Kidney (tissue), 13 donors: ENCODE measurements at regions not wholly inside any gene's neighbourhood (a gene's known extent, or its start where the extent isn't known, plus 50 kb on each side); places are given as distances from the start of the nearest gene placed in this dataset.
"Not testable (repeated sequence)": the region's sequence is repeated elsewhere in the genome, so short reads cannot be mapped to it uniquely, and the experiment has no call there.

Source experiments
- DNase-seq, 5 donors: peaks; one replicate each; pipeline ENCODE4 v3.0.0-alpha.2; 2013 to 2020
- FAIRE-seq: peaks from 2 replicates; lab custom pipeline; 2012; peaks lifted over from hg19 to GRCh38; lab: Jason Lieb, UNC
- H3K27ac ChIP-seq, 2 donors: one replicate each; pipeline ENCODE4 v1.7.0; 2013; ENCODE audit warnings: low read depth in 2 of 2, low read length in 2 of 2, inconsistent platforms in 1 of 2
- H3K27me3 ChIP-seq: one replicate; pipeline ENCODE4 v1.7.1; 2013; ENCODE audit warnings: low read length, inconsistent platforms; ENCODE audit not compliant: control insufficient read depth, insufficient read depth
- H3K36me3 ChIP-seq, 3 donors: one replicate each; pipeline versions ENCODE4 v1.7.0 to v1.7.1; 2013; ENCODE audit warnings: low read length in 3 of 3, control low read depth in 1 of 3, inconsistent platforms in 1 of 3; ENCODE audit not compliant: insufficient read depth in 3 of 3, control insufficient read depth in 2 of 3
- H3K4me1 ChIP-seq, 3 donors: one replicate each; pipeline versions ENCODE4 v1.7.0 to v1.7.1; 2013; ENCODE audit warnings: low read length in 3 of 3, inconsistent platforms in 1 of 3, low read depth in 1 of 3; ENCODE audit not compliant: control insufficient read depth in 2 of 3, insufficient read depth in 2 of 3
- H3K4me3 ChIP-seq, 3 donors: one replicate each; pipeline versions ENCODE4 v1.7.0 to v1.8.1; 2013; ENCODE audit warnings: low read length in 3 of 3, control low read depth in 1 of 3, inconsistent platforms in 1 of 3
- H3K9ac ChIP-seq, 3 donors: one replicate each; pipeline versions ENCODE4 v1.7.0 to v1.7.1; 2013; ENCODE audit warnings: low read length in 3 of 3, control low read depth in 1 of 3, inconsistent platforms in 1 of 3
- H3K9me3 ChIP-seq, 3 donors: one replicate each; pipeline versions ENCODE4 v1.7.0 to v1.7.1; 2013; ENCODE audit warnings: low read length in 3 of 3, control low read depth in 1 of 3, inconsistent platforms in 1 of 3; ENCODE audit not compliant: control insufficient read depth in 2 of 3, insufficient read depth in 1 of 3
- intact Hi-C: fragments of 100-400 bp; cut with DNase I; formaldehyde crosslinking; loops from one replicate; pipeline ENCODE4 v1.11.1; 2022
- TF ChIP-seq, protein P1 (sequence below): IDR thresholded peaks from 3 replicates; pipeline ENCODE4 v1.5.1; 2012; ENCODE audit warnings: mild to moderate bottlenecking, moderate library complexity, borderline replicate concordance; ENCODE audit not compliant: insufficient read depth; ENCODE audit errors: extremely low read depth
- donor health status: control.
- donor health status: control.
- donor health status: control.
- donor health status: control.
- donor health status: control.
- donor health status: DM: yes; HTN: yes; CAD: no.
- donor health status: Normal renal cell carcinoma (clear cell type).

DNA sequence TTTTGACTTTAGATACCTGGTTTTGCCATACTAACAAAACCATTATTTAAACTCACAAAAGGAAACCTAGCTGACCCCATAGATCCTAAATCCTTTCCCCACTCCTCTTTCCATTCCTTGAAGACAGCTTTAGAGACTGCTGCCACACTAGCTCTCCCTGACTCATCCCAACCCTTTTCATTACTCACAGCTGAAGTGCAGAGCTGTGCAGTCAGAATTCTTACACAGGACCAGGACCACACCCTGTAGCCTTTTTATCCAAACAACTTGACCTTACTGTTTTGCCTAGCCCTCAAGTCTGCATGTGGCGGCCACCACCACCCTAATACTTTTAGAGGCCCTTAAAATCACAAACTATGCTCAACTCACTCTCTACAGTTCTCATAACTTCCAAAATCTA is 325.1 kb upstream of the KCNMB2 start:
- H3K9ac ChIP-seq, intact Hi-C loops, H3K27me3 ChIP-seq, FAIRE-seq, H3K4me3 ChIP-seq, H3K27ac ChIP-seq, H3K36me3 ChIP-seq, H3K4me1 ChIP-seq, H3K9me3 ChIP-seq, DNase-seq: not testable (repeated sequence)

DNA sequence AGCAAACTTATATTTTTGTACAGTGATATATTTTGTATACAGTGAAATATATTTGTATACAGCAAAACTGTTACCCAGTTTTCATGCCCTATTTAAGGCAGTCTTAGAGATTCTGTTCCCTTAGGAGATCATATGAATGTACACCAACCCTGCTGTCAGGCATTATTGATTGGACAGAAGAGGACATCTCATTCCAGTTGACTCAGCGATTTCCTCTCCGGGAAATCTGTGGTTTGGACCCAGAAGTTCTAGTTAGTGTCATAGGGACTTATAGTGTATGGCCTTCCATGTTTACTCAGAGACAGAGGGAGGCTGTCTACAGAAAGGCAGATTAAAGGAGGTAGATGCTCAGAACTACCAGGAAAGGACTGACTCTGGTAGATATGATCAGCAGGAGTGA is 318.8 kb upstream of the KCNMB2 start:
- no peak overlapping the region for H3K4me3 ChIP-seq
- no peaks in the 10 kb centered on the region for H3K4me1 ChIP-seq
- H3K9me3 ChIP-seq = no peaks in the 10 kb centered on the region
- no peak overlapping the region for H3K27ac ChIP-seq
- DNase-seq = no peak
- TF ChIP-seq, protein P1, sequence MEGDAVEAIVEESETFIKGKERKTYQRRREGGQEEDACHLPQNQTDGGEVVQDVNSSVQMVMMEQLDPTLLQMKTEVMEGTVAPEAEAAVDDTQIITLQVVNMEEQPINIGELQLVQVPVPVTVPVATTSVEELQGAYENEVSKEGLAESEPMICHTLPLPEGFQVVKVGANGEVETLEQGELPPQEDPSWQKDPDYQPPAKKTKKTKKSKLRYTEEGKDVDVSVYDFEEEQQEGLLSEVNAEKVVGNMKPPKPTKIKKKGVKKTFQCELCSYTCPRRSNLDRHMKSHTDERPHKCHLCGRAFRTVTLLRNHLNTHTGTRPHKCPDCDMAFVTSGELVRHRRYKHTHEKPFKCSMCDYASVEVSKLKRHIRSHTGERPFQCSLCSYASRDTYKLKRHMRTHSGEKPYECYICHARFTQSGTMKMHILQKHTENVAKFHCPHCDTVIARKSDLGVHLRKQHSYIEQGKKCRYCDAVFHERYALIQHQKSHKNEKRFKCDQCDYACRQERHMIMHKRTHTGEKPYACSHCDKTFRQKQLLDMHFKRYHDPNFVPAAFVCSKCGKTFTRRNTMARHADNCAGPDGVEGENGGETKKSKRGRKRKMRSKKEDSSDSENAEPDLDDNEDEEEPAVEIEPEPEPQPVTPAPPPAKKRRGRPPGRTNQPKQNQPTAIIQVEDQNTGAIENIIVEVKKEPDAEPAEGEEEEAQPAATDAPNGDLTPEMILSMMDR = no peak
- H3K36me3 ChIP-seq = no peaks in the 10 kb centered on the region
- H3K9ac ChIP-seq = no peak overlapping the region
- no peak for FAIRE-seq
- intact Hi-C loops = no loop called here
- no peaks in the 10 kb centered on the region for H3K27me3 ChIP-seq

DNA sequence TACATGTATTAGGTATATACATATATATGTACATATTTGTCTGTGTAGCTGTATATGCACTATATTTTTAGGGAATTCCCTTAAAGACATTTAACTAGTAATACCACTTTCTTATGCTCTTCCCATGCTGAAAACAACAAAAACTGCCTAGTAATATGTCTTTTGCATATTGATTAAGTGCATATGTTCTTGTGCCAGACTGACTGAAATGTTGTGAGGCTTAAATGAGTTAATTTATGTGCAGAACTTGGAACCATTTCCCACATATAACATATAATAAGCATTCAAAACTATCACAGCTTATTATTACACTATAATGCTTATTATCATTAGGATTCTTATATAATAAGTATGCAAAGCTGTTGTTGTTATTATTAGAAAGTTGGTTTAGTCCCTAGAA is 318.0 kb upstream of the KCNMB2 start:
- Histone ChIP-seq H3K9ac (no peak overlapping the region), H3K27ac (no peak overlapping the region), H3K4me1 (no peaks in the 10 kb centered on the region), H3K27me3 (no peaks in the 10 kb centered on the region), H3K36me3 (no peaks in the 10 kb centered on the region), H3K9me3 (no peaks in the 10 kb centered on the region), H3K4me3 (no peak overlapping the region)
- FAIRE-seq = no peak
- TF ChIP-seq, protein P1 = no peak
- intact Hi-C loops = no loop called here
- DNase-seq = no peak

DNA sequence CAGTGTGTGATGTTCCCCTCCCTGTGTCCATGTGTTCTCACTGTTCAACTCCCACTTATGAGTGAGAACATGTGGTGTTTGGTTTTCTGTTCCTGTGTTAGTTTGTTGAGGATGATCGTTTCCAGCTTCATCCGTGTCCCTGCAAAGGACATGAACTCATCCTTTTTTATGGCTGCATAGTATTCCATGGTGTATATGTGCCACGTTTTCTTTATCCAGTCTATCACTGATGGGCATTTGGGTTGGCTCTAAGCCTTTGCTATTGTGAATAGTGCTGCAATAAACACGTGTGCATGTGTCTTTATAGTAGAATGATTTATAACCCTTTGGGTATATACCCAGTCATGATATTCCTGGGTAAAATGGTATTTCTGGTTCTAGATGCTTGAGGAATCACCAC is 316.6 kb upstream of the KCNMB2 start:
- H3K27ac ChIP-seq, FAIRE-seq, H3K9me3 ChIP-seq, DNase-seq, H3K4me1 ChIP-seq, H3K27me3 ChIP-seq, intact Hi-C loops, H3K4me3 ChIP-seq, H3K36me3 ChIP-seq, H3K9ac ChIP-seq: not testable (repeated sequence)

DNA sequence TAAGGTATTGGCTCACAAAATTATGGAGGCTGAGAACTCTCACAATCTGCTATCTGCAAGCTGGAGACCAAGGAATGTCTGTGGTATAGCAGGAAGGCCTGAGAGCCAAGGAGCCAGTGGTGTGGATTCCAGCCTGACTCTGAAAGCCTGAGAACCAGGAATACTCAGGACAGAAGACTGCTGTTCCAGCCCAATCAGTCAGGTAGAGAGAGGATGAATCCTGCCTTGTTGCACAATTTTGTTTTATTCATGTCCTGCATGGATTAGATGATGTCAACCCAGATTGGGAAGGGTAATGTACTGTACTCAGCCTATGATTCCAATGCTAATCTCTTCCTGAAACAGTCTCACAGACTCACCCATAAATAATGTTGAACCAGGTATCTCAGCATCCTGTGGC is 312.4 kb upstream of the KCNMB2 start:
- TF ChIP-seq, protein P1 = no peak
- intact Hi-C loops = no loop called here
- H3K9ac ChIP-seq = no peak overlapping the region

More for the DNA sequence above, 312.4 kb upstream of the KCNMB2 start:
- Histone ChIP-seq H3K4me3 (no peak overlapping the region), H3K9me3 (no peaks in the 10 kb centered on the region), H3K27me3 (no peaks in the 10 kb centered on the region), H3K27ac (no peak overlapping the region), H3K36me3 (no peaks in the 10 kb centered on the region), H3K4me1 (no peaks in the 10 kb centered on the region)
- DNase-seq (no peak), FAIRE-seq (no peak)
